A549 (cell line): ENCODE measurements at regions not wholly inside any gene's neighbourhood (a gene's known extent, or its start where the extent isn't known, plus 50 kb on each side); places are given as distances from the start of the nearest gene placed in this dataset.
A peak's percentile ranks its signal among the peaks of the same experiment; 100 is the strongest.

Source experiments
- ATAC-seq, 2 experiments: fragments of 200-7000 bp in 1 of 2; fragments of >200 bp in 1 of 2; cut with Nextera tagmentation in 1 of 2; cut with Tn5 transposase in 1 of 2; 3 replicates each; pipeline versions ENCODE4 v1.8.0 to v1.9.1; 2018 to 2020; ENCODE audit warnings: mild to moderate bottlenecking in 1 of 2, moderate library complexity in 1 of 2
- CTCF ChIA-PET: fragments of 300-600 bp; sonication (Branson Sonifier 250); formaldehyde crosslinking; extraction: SDS; loops from one replicate; lab custom pipeline; 2021; ENCODE audit warnings: antibody characterized with exemption, inconsistent platforms; lab: Yijun Ruan, JAX
- POLR2A ChIA-PET: fragments of 350-600 bp; formaldehyde crosslinking; extraction: SDS; loops from one replicate; lab custom pipeline; 2021; ENCODE audit warnings: antibody characterized with exemption, inconsistent platforms; lab: Yijun Ruan, JAX
- DNase-seq, 2 experiments: peaks; one replicate each; pipeline versions ENCODE4 v3.0.0 to v3.0.0-alpha.2; 2011 to 2016; ENCODE audit warnings: low read depth in 1 of 2, low spot score in 1 of 2
- FAIRE-seq: peaks from 2 replicates; lab custom pipeline; 2011; peaks lifted over from hg19 to GRCh38; lab: Jason Lieb, UNC
- H3K27ac ChIP-seq, 2 experiments: fragments of >200 bp; sonication (Bioruptor Twin); formaldehyde crosslinking; 3 replicates each; pipeline ENCODE4 v1.5.1; 2016 to 2017
- H3K4me1 ChIP-seq: fragments of >200 bp; sonication (Bioruptor Twin); formaldehyde crosslinking; 3 replicates; pipeline ENCODE4 v1.6.1; 2016
- H3K4me2 ChIP-seq: fragments of >200 bp; sonication (Bioruptor Twin); formaldehyde crosslinking; 3 replicates; pipeline ENCODE4 v1.6.1; 2016
- H3K4me3 ChIP-seq: fragments of >200 bp; sonication (Bioruptor Twin); formaldehyde crosslinking; 3 replicates; pipeline ENCODE4 v1.5.1; 2016
- H3K9me3 ChIP-seq: fragments of >200 bp; sonication (Bioruptor Twin); formaldehyde crosslinking; 3 replicates; pipeline ENCODE4 v1.6.1; 2016
- ATOH8 ChIP-seq: fragments of 250-450 bp; sonication (Bioruptor Pico); IDR thresholded peaks from 2 replicates; pipeline ENCODE4 v1.5.0; 2020; ENCODE audit warnings: low read depth, mild to moderate bottlenecking, moderate library complexity
- CBX2 ChIP-seq: fragments of 200-600 bp; sonication (generic); IDR thresholded peaks from 2 replicates; pipeline ENCODE4 v1.6.1; 2016; ENCODE audit warnings: low read depth, mild to moderate bottlenecking, borderline replicate concordance
- CTCF ChIP-seq: fragments of >200 bp; sonication (Bioruptor Twin); formaldehyde crosslinking; IDR thresholded peaks from 3 replicates; pipeline ENCODE4 v1.5.1; 2016
- ESRRA ChIP-seq: fragments of 150-350 bp; IDR thresholded peaks from 2 replicates; pipeline ENCODE4 v1.6.1; 2014; ENCODE audit warnings: mild to moderate bottlenecking, low read length, borderline replicate concordance
- FOSL2 ChIP-seq, 2 experiments: fragments of 450-650 bp in 1 of 2; fragments of >200 bp in 1 of 2; sonication (Bioruptor Twin) in 1 of 2; formaldehyde crosslinking; IDR thresholded peaks; 2 replicates each; pipeline versions ENCODE4 v1.5.0 to v1.6.1; 2016 to 2020; ENCODE audit warnings: mild to moderate bottlenecking in 1 of 2, moderate library complexity in 1 of 2
- HDAC2 ChIP-seq: fragments of 200-600 bp; sonication (generic); IDR thresholded peaks from 2 replicates; pipeline ENCODE4 v1.6.1; 2016
- HES2 ChIP-seq: fragments of >200 bp; sonication (Bioruptor Twin); formaldehyde crosslinking; IDR thresholded peaks from 2 replicates; pipeline ENCODE4 v1.6.1; 2016
- HOXA7 ChIP-seq: fragments of 250-450 bp; sonication (Bioruptor Pico); IDR thresholded peaks from 2 replicates; pipeline ENCODE4 v1.5.0; 2020; ENCODE audit warnings: mild to moderate bottlenecking, moderate library complexity
- JUN ChIP-seq, 2 experiments: fragments of >200 bp; sonication (Bioruptor Twin); formaldehyde crosslinking; IDR thresholded peaks; 2 replicates in 1 of 2; 3 replicates in 1 of 2; pipeline ENCODE4 v1.6.1; 2016 to 2017
- KDM5A ChIP-seq: fragments of 200-600 bp; sonication (generic); IDR thresholded peaks from 2 replicates; pipeline ENCODE4 v1.6.1; 2016; ENCODE audit warnings: antibody characterized with exemption, mild to moderate bottlenecking
- MAFK ChIP-seq: fragments of 450-650 bp; IDR thresholded peaks from 2 replicates; pipeline ENCODE4 v1.6.1; 2014; ENCODE audit not compliant: partially characterized antibody
- NFE2L2 ChIP-seq: fragments of 150-350 bp; conservative IDR thresholded peaks from 2 replicates; pipeline ENCODE4 v1.6.1; 2014; ENCODE audit warnings: low read length
- POLR2AphosphoS2 ChIP-seq: conservative IDR thresholded peaks from 2 replicates; pipeline ENCODE4 v1.6.1; 2012; ENCODE audit warnings: low read length, improper control_type of control experiment, inconsistent platforms
- RAD21 ChIP-seq, 2 experiments: fragments of >200 bp in 1 of 2; sonication (Bioruptor Twin) in 1 of 2; formaldehyde crosslinking in 1 of 2; IDR thresholded peaks in 1 of 2; conservative IDR thresholded peaks in 1 of 2; 2 replicates in 1 of 2; 3 replicates in 1 of 2; pipeline ENCODE4 v1.6.1; 2012 to 2018; ENCODE audit warnings: inconsistent platforms in 1 of 2
- RFX5 ChIP-seq: fragments of 450-650 bp; IDR thresholded peaks from 2 replicates; pipeline ENCODE4 v1.7.1; 2014; ENCODE audit warnings: antibody characterized with exemption, mild to moderate bottlenecking, moderate library complexity
- RNF2 ChIP-seq: fragments of 200-600 bp; sonication (generic); IDR thresholded peaks from 2 replicates; pipeline ENCODE4 v1.6.1; 2016; ENCODE audit warnings: low read depth, mild to moderate bottlenecking, antibody characterized with exemption, moderate library complexity, borderline replicate concordance
- SREBF2 ChIP-seq: fragments of 450-650 bp; IDR thresholded peaks from 2 replicates; pipeline ENCODE4 v1.6.1; 2014; ENCODE audit warnings: mild to moderate bottlenecking, moderate library complexity
- USF2 ChIP-seq: fragments of 450-650 bp; IDR thresholded peaks from 2 replicates; pipeline ENCODE4 v1.6.1; 2014; ENCODE audit warnings: antibody characterized with exemption
- whole genome bisulfite sequencing: methylation state at CpG from one replicate; pipeline ENCODE4 v1.1.6; 2017; ENCODE audit errors: missing lambda C conversion rate; 5-methylcytosine and 5-hydroxymethylcytosine counted together
- TF ChIP-seq, protein P1 (sequence below): fragments of >200 bp; sonication (Bioruptor Twin); formaldehyde crosslinking; IDR thresholded peaks from 3 replicates; pipeline ENCODE4 v1.6.1; 2016
- TF ChIP-seq, protein P2 (sequence below): fragments of 150-350 bp; IDR thresholded peaks from 2 replicates; pipeline ENCODE4 v1.6.1; 2014; ENCODE audit warnings: low read depth, mild to moderate bottlenecking, low read length

DNA sequence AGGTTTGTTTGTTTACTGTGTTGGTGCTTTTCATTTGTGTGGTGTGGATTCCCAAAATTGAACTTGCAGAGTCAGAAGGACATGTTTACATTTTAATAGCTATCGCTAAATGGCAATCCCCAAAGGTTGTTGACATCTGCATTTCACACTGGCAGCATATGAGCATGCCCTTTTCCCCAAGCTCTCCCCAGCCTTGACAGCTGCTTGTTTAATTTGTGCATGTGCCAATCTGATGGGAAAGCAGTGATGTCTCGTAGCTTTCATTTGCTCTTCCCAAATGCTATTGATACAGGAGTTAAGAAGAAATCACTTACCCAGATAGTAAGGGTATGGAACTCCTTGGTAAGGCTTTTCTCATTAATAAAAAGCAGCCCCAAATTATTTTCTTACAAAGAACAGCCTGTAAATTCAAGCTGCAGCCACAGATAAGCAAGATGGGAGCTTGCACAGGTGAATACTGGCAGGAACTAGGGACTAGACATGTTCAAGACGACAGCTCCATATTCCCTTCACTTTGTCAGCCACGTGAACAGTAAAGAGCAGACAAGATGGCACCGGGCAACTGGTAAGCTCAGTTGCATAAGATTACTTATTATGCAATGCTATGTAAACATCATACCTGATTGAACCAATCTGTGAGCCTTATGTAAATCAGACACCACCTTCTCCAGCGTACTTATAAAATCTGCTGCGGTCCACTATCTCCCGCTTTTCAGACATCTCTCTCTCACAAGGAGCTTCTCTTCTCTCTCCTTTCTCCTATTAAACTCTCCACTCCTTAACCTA, 87.4 kb downstream of the IGLL5 start (continued):
- TF ChIP-seq USF2 = no peak
- TF ChIP-seq MAFK = no peak
- TF ChIP-seq HOXA7 (CRISPR knock-in tag) = no peak
- TF ChIP-seq, protein P1, sequence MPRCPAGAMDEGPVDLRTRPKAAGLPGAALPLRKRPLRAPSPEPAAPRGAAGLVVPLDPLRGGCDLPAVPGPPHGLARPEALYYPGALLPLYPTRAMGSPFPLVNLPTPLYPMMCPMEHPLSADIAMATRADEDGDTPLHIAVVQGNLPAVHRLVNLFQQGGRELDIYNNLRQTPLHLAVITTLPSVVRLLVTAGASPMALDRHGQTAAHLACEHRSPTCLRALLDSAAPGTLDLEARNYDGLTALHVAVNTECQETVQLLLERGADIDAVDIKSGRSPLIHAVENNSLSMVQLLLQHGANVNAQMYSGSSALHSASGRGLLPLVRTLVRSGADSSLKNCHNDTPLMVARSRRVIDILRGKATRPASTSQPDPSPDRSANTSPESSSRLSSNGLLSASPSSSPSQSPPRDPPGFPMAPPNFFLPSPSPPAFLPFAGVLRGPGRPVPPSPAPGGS = no peak
- TF ChIP-seq, protein P2, sequence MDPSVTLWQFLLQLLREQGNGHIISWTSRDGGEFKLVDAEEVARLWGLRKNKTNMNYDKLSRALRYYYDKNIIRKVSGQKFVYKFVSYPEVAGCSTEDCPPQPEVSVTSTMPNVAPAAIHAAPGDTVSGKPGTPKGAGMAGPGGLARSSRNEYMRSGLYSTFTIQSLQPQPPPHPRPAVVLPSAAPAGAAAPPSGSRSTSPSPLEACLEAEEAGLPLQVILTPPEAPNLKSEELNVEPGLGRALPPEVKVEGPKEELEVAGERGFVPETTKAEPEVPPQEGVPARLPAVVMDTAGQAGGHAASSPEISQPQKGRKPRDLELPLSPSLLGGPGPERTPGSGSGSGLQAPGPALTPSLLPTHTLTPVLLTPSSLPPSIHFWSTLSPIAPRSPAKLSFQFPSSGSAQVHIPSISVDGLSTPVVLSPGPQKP = no peak

GRCh38 chr22:22976033-22976922, 88.7 kb downstream of the IGLL5 start:
- POLR2A ChIA-PET = no interaction called here
- Histone ChIP-seq H3K4me2 (no peak overlapping the region), H3K4me1 (no peaks in the 10 kb centered on the region), H3K27ac (no peak overlapping the region), H3K4me3 (no peak overlapping the region), H3K9me3 (peaks cover 12% of the 10 kb centered on the region; the same call in 2 of the 3 replicates)
- TF ChIP-seq ESRRA (no peak), NFE2L2 (no peak), RAD21 (conservative IDR thresholded peaks at IDR 0.05 in 1 of 2, IDR thresholded peaks at IDR 0.05 in 1 of 2) (peak in 1 of 2 experiments; percentile 12; a peak in 1 of 5 replicates)
- 25% methylated on average over 9 of the region's 9 CpGs for WGBS
- ATAC-seq (no peak), FAIRE-seq (no peak), DNase-seq (no peak)
- CTCF ChIA-PET = interaction anchor here (1.1 to 7.3 kb wide), 2 partner anchors 19 to 23 kb away, joined by 3 to 63 read pairs; no protein-coding TSS in a partner anchor

- Histone ChIP-seq H3K4me1 (no peaks in the 10 kb centered on the region), H3K4me2 (no peak overlapping the region), H3K4me3 (no peak overlapping the region), H3K9me3 (peaks cover 16% of the 10 kb centered on the region; the same call in 2 of the 3 replicates), H3K27ac (no peak overlapping the region)
- ChIA-PET CTCF (interaction anchor here (7.3 kb wide), 1 partner anchor 20 kb away, joined by 63 read pairs; no protein-coding TSS in a partner anchor), POLR2A (no interaction called here)
- DNase-seq (no peak), ATAC-seq (no peak), FAIRE-seq (no peak)
- no peak for TF ChIP-seq HDAC2
- TF ChIP-seq HES2 = no peak
- no peak for TF ChIP-seq CTCF
- no peak for TF ChIP-seq ATOH8 (CRISPR knock-in tag)
- no peak for TF ChIP-seq JUN (IDR thresholded peaks at IDR 0.05)
- TF ChIP-seq CBX2 = no peak
- no peak for TF ChIP-seq RNF2
- no peak for TF ChIP-seq USF2
- TF ChIP-seq RFX5 = no peak
- TF ChIP-seq FOSL2 (IDR thresholded peaks at IDR 0.05) = no peak
- no peak for TF ChIP-seq FOSL2 (CRISPR knock-in tag; IDR thresholded peaks at IDR 0.05)
- TF ChIP-seq KDM5A = no peak
- no peak for TF ChIP-seq SREBF2
- TF ChIP-seq MAFK = no peak
- no peak for TF ChIP-seq POLR2AphosphoS2
- 3% methylated on average over 2 of the region's 2 CpGs for WGBS
Measured at GRCh38 chr22:22977479-22978200, 90.0 kb downstream of the IGLL5 start.
